ENCODE measurements at regions not wholly inside any gene's neighbourhood (a gene's known extent, or its start where the extent isn't known, plus 50 kb on each side); places are given as distances from the start of the nearest gene placed in this dataset.
A peak's percentile ranks its signal among the peaks of the same experiment; 100 is the strongest.

- no CpG with 5 or more reads among the region's 7 CpGs for WGBS (ENCODE audit: insufficient coverage, low lambda C conversion rate)
- no peak overlapping the region for H3K27ac ChIP-seq (ENCODE audit: low read length)
- H3K27me3 ChIP-seq (ENCODE audit: control insufficient read depth, insufficient read depth, low read length), result peaks cover 15% of the 10 kb centered on the region
- no peaks in the 10 kb centered on the region for H3K36me3 ChIP-seq (ENCODE audit: control insufficient read depth, insufficient read depth, low read length)
- no peak overlapping the region for H3K4me3 ChIP-seq (ENCODE audit: low read length)
- DNase-seq, result no peak
- H3K9me3 ChIP-seq (ENCODE audit: control insufficient read depth, low read depth, low read length), result no peaks in the 10 kb centered on the region
- no peaks in the 10 kb centered on the region for H3K4me1 ChIP-seq (ENCODE audit: control insufficient read depth, insufficient read depth, low read length)
These were observed 257.1 kb downstream of the BUD13 start for GRCh38 chr11:116515664-116516184.

- H3K27ac ChIP-seq (ENCODE audit: low read length), result no peak overlapping the region
- peak; percentile 31 to 32 for DNase-seq
- H3K36me3 ChIP-seq (ENCODE audit: control insufficient read depth, insufficient read depth, low read length), result no peaks in the 10 kb centered on the region
- 37% methylated on average over 4 of the region's 8 CpGs for WGBS (ENCODE audit: insufficient coverage, low lambda C conversion rate)
- H3K9me3 ChIP-seq (ENCODE audit: control insufficient read depth, low read depth, low read length), result no peaks in the 10 kb centered on the region
- H3K4me3 ChIP-seq (ENCODE audit: low read length), result no peak overlapping the region
- no peaks in the 10 kb centered on the region for H3K4me1 ChIP-seq (ENCODE audit: control insufficient read depth, insufficient read depth, low read length)
- peaks cover 15% of the 10 kb centered on the region for H3K27me3 ChIP-seq (ENCODE audit: control insufficient read depth, insufficient read depth, low read length)
These were observed 258.9 kb downstream of the BUD13 start for GRCh38 chr11:116513894-116514293.

GRCh38 chr11:116513278-116513823, 259.4 kb downstream of the BUD13 start:
- no CpG with 5 or more reads among the region's 8 CpGs for WGBS (ENCODE audit: insufficient coverage, low lambda C conversion rate)
- no peak for DNase-seq

GRCh38 chr11:116512841-116513240, 259.9 kb downstream of the BUD13 start:
- no peaks in the 10 kb centered on the region for H3K4me1 ChIP-seq (ENCODE audit: control insufficient read depth, insufficient read depth, low read length)
- no peaks in the 10 kb centered on the region for H3K9me3 ChIP-seq (ENCODE audit: control insufficient read depth, low read depth, low read length)
- H3K27me3 ChIP-seq (ENCODE audit: control insufficient read depth, insufficient read depth, low read length), result peaks cover 22% of the 10 kb centered on the region
- H3K27ac ChIP-seq (ENCODE audit: low read length), result no peak overlapping the region
- DNase-seq, result no peak
- H3K36me3 ChIP-seq (ENCODE audit: control insufficient read depth, insufficient read depth, low read length), result no peaks in the 10 kb centered on the region
- H3K4me3 ChIP-seq (ENCODE audit: low read length), result no peak overlapping the region
- 90% methylated on average over 2 of the region's 2 CpGs for WGBS (ENCODE audit: insufficient coverage, low lambda C conversion rate)

More at GRCh38 chr11:116513278-116513823, 259.4 kb downstream of the BUD13 start:
- H3K36me3 ChIP-seq (ENCODE audit: control insufficient read depth, insufficient read depth, low read length), result no peaks in the 10 kb centered on the region
- H3K27ac ChIP-seq (ENCODE audit: low read length), result no peak overlapping the region
- no peaks in the 10 kb centered on the region for H3K4me1 ChIP-seq (ENCODE audit: control insufficient read depth, insufficient read depth, low read length)
- H3K9me3 ChIP-seq (ENCODE audit: control insufficient read depth, low read depth, low read length), result no peaks in the 10 kb centered on the region
- H3K4me3 ChIP-seq (ENCODE audit: low read length), result no peak overlapping the region
- peaks cover 17% of the 10 kb centered on the region for H3K27me3 ChIP-seq (ENCODE audit: control insufficient read depth, insufficient read depth, low read length)

- peaks cover 23% of the 10 kb centered on the region for H3K27me3 ChIP-seq (ENCODE audit: control insufficient read depth, insufficient read depth, low read length)
- no peaks in the 10 kb centered on the region for H3K4me1 ChIP-seq (ENCODE audit: control insufficient read depth, insufficient read depth, low read length)
- no peak overlapping the region for H3K27ac ChIP-seq (ENCODE audit: low read length)
- H3K9me3 ChIP-seq (ENCODE audit: control insufficient read depth, low read depth, low read length), result no peaks in the 10 kb centered on the region
- DNase-seq, result no peak
- H3K36me3 ChIP-seq (ENCODE audit: control insufficient read depth, insufficient read depth, low read length), result no peaks in the 10 kb centered on the region
- WGBS (ENCODE audit: insufficient coverage, low lambda C conversion rate), result no CpG with 5 or more reads among the region's 7 CpGs
- no peak overlapping the region for H3K4me3 ChIP-seq (ENCODE audit: low read length)
These were observed 261.1 kb downstream of the BUD13 start for GRCh38 chr11:116511684-116512083.

- H3K4me3 ChIP-seq (ENCODE audit: low read length), result no peak overlapping the region
- H3K4me1 ChIP-seq (ENCODE audit: control insufficient read depth, insufficient read depth, low read length), result no peaks in the 10 kb centered on the region
- H3K27me3 ChIP-seq (ENCODE audit: control insufficient read depth, insufficient read depth, low read length), result peaks cover 23% of the 10 kb centered on the region
- no peak for DNase-seq
- WGBS (ENCODE audit: insufficient coverage, low lambda C conversion rate), result no CpG with 5 or more reads among the region's 10 CpGs
- no peaks in the 10 kb centered on the region for H3K9me3 ChIP-seq (ENCODE audit: control insufficient read depth, low read depth, low read length)
- H3K27ac ChIP-seq (ENCODE audit: low read length), result no peak overlapping the region
- no peaks in the 10 kb centered on the region for H3K36me3 ChIP-seq (ENCODE audit: control insufficient read depth, insufficient read depth, low read length)
These were observed 261.7 kb downstream of the BUD13 start for GRCh38 chr11:116510886-116511650.

GRCh38 chr11:116510166-116510565, 262.6 kb downstream of the BUD13 start:
- H3K27ac ChIP-seq (ENCODE audit: low read length), result no peak overlapping the region
- DNase-seq, result no peak
- H3K4me3 ChIP-seq (ENCODE audit: low read length), result no peak overlapping the region
- WGBS (ENCODE audit: insufficient coverage, low lambda C conversion rate), result no CpG with 5 or more reads among the region's 4 CpGs
- no peaks in the 10 kb centered on the region for H3K9me3 ChIP-seq (ENCODE audit: control insufficient read depth, low read depth, low read length)
- peaks cover 29% of the 10 kb centered on the region for H3K27me3 ChIP-seq (ENCODE audit: control insufficient read depth, insufficient read depth, low read length)
- no peaks in the 10 kb centered on the region for H3K36me3 ChIP-seq (ENCODE audit: control insufficient read depth, insufficient read depth, low read length)
- H3K4me1 ChIP-seq (ENCODE audit: control insufficient read depth, insufficient read depth, low read length), result no peaks in the 10 kb centered on the region

- peaks cover 32% of the 10 kb centered on the region for H3K27me3 ChIP-seq (ENCODE audit: control insufficient read depth, insufficient read depth, low read length)
- no peak overlapping the region for H3K4me3 ChIP-seq (ENCODE audit: low read length)
- DNase-seq, result no peak
- no peaks in the 10 kb centered on the region for H3K36me3 ChIP-seq (ENCODE audit: control insufficient read depth, insufficient read depth, low read length)
- no peak overlapping the region for H3K27ac ChIP-seq (ENCODE audit: low read length)
- H3K9me3 ChIP-seq (ENCODE audit: control insufficient read depth, low read depth, low read length), result no peaks in the 10 kb centered on the region
- 50% methylated on average over 1 of the region's 3 CpGs for WGBS (ENCODE audit: insufficient coverage, low lambda C conversion rate)
- H3K4me1 ChIP-seq (ENCODE audit: control insufficient read depth, insufficient read depth, low read length), result no peaks in the 10 kb centered on the region
These were observed 263.2 kb downstream of the BUD13 start for GRCh38 chr11:116509551-116509950.

- H3K27me3 ChIP-seq (ENCODE audit: control insufficient read depth, insufficient read depth, low read length), result peaks cover 24% of the 10 kb centered on the region
- no peaks in the 10 kb centered on the region for H3K9me3 ChIP-seq (ENCODE audit: control insufficient read depth, low read depth, low read length)
- H3K27ac ChIP-seq (ENCODE audit: low read length), result no peak overlapping the region
- H3K4me3 ChIP-seq (ENCODE audit: low read length), result no peak overlapping the region
- WGBS (ENCODE audit: insufficient coverage, low lambda C conversion rate), result no CpG with 5 or more reads among the region's 8 CpGs
- DNase-seq, result no peak
- H3K36me3 ChIP-seq (ENCODE audit: control insufficient read depth, insufficient read depth, low read length), result no peaks in the 10 kb centered on the region
- H3K4me1 ChIP-seq (ENCODE audit: control insufficient read depth, insufficient read depth, low read length), result no peaks in the 10 kb centered on the region
These were observed 264.7 kb downstream of the BUD13 start for GRCh38 chr11:116507849-116508695.

- no CpG with 5 or more reads among the region's 4 CpGs for WGBS (ENCODE audit: insufficient coverage, low lambda C conversion rate)
These were observed 265.8 kb downstream of the BUD13 start for GRCh38 chr11:116507016-116507415.

More at GRCh38 chr11:116507016-116507415, 265.8 kb downstream of the BUD13 start:
- Histone ChIP-seq H3K27ac (ENCODE audit: low read length) (no peak overlapping the region), H3K27me3 (ENCODE audit: control insufficient read depth, insufficient read depth, low read length) (peaks cover 24% of the 10 kb centered on the region), H3K36me3 (ENCODE audit: control insufficient read depth, insufficient read depth, low read length) (no peaks in the 10 kb centered on the region), H3K4me3 (ENCODE audit: low read length) (no peak overlapping the region), H3K9me3 (ENCODE audit: control insufficient read depth, low read depth, low read length) (no peaks in the 10 kb centered on the region), H3K4me1 (ENCODE audit: control insufficient read depth, insufficient read depth, low read length) (no peaks in the 10 kb centered on the region)
- no peak for DNase-seq

Measured in large intestine (tissue), 3 donors.